Fibroblast of skin of back (primary cell): ENCODE measurements at regions not wholly inside any gene's neighbourhood (a gene's known extent, or its start where the extent isn't known, plus 50 kb on each side); places are given as distances from the start of the nearest gene placed in this dataset.

Source experiments
- DNase-seq: peaks from one replicate; pipeline ENCODE4 v3.0.0-alpha.2; 2013

GRCh38 chr2:7225848-7226247 is 308.6 kb downstream of the RNF144A start:
- no peak for DNase-seq

GRCh38 chr2:7226501-7226900 is 309.3 kb downstream of the RNF144A start:
- DNase-seq = no peak

GRCh38 chr2:7233126-7233525 is 315.9 kb downstream of the RNF144A start:
- DNase-seq = no peak

GRCh38 chr2:7237466-7237865 is 320.3 kb downstream of the RNF144A start:
- DNase-seq = no peak

- DNase-seq = no peak
These were observed 321.9 kb downstream of the RNF144A start for GRCh38 chr2:7239078-7239477.

- DNase-seq = no peak
These were observed 324.0 kb downstream of the RNF144A start for GRCh38 chr2:7241041-7241745.

- no peak for DNase-seq
These were observed 325.1 kb downstream of the RNF144A start for GRCh38 chr2:7242189-7242867.

- DNase-seq = no peak
These were observed 326.1 kb downstream of the RNF144A start for GRCh38 chr2:7243276-7243675.

GRCh38 chr2:7256377-7256776 is 339.2 kb downstream of the RNF144A start:
- DNase-seq = no peak

- no peak for DNase-seq
These were observed 345.5 kb downstream of the RNF144A start for GRCh38 chr2:7262727-7263126.

GRCh38 chr2:7264791-7265190 is 347.6 kb downstream of the RNF144A start:
- DNase-seq = no peak

- no peak for DNase-seq
These were observed 348.1 kb downstream of the RNF144A start for GRCh38 chr2:7265286-7265685.

GRCh38 chr2:7269106-7269643 is 352.0 kb downstream of the RNF144A start:
- no peak for DNase-seq

GRCh38 chr2:7270011-7270431 is 352.8 kb downstream of the RNF144A start:
- DNase-seq = no peak

GRCh38 chr2:7272210-7272609 is 355.0 kb downstream of the RNF144A start:
- peak; percentile 11 for DNase-seq

- no peak for DNase-seq
These were observed 361.8 kb downstream of the RNF144A start for GRCh38 chr2:7278984-7279383.

GRCh38 chr2:7279421-7279949 is 362.3 kb downstream of the RNF144A start:
- DNase-seq = no peak

GRCh38 chr2:7280790-7281189 is 363.6 kb downstream of the RNF144A start:
- DNase-seq = no peak

- no peak for DNase-seq
These were observed 364.3 kb downstream of the RNF144A start for GRCh38 chr2:7281231-7282201.

GRCh38 chr2:7286120-7286519 is 368.9 kb downstream of the RNF144A start:
- DNase-seq = no peak

GRCh38 chr2:7288484-7288883 is 371.3 kb downstream of the RNF144A start:
- peak; percentile 7 for DNase-seq

GRCh38 chr2:7289697-7290096 is 372.5 kb downstream of the RNF144A start:
- no peak for DNase-seq
